Mammary epithelial cell (primary cell): ENCODE measurements at regions not wholly inside any gene's neighbourhood (a gene's known extent, or its start where the extent isn't known, plus 50 kb on each side); places are given as distances from the start of the nearest gene placed in this dataset.

Source experiments
- CTCF ChIP-seq, 2 donors: IDR thresholded peaks in 1 of 2; conservative IDR thresholded peaks in 1 of 2; 2 replicates each; pipeline ENCODE4 v1.5.1; 2011 to 2012; ENCODE audit warnings: inconsistent platforms in 2 of 2, low read length in 2 of 2, mild to moderate bottlenecking in 2 of 2, control low read depth in 1 of 2, low read depth in 1 of 2; ENCODE audit not compliant: insufficient read depth in 1 of 2; ENCODE audit errors: extremely low read depth in 1 of 2
- EZH2 ChIP-seq: IDR thresholded peaks from 2 replicates; pipeline ENCODE4 v1.6.1; 2012; ENCODE audit warnings: low read length, inconsistent platforms, borderline replicate concordance

- TF ChIP-seq CTCF (conservative IDR thresholded peaks at IDR 0.05 in 1 of 2, IDR thresholded peaks at IDR 0.05 in 1 of 2; ENCODE audit: extremely low read depth in 1 of 2, insufficient read depth in 1 of 2, low read depth in 1 of 2, low read length in 2 of 2), result no peak
- TF ChIP-seq EZH2, result no peak
Measured at GRCh38 chrX:66833426-66833825, 194.5 kb upstream of the EDA2R start.
